Bronchial epithelial cell (primary cell): ENCODE measurements at regions not wholly inside any gene's neighbourhood (a gene's known extent, or its start where the extent isn't known, plus 50 kb on each side); places are given as distances from the start of the nearest gene placed in this dataset.

Experiments used
- DNase-seq: peaks from one replicate; pipeline ENCODE4 v3.0.0-alpha.2; 2010; ENCODE audit warnings: low read depth
- FAIRE-seq: peaks from 2 replicates; lab custom pipeline; 2011; peaks lifted over from hg19 to GRCh38; lab: Jason Lieb, UNC
- H3K27me3 ChIP-seq: 2 replicates; pipeline ENCODE4 v1.5.1; 2011; ENCODE audit warnings: low read length; ENCODE audit not compliant: control insufficient read depth, insufficient read depth
- H3K36me3 ChIP-seq: 2 replicates; pipeline ENCODE4 v1.5.1; 2011; ENCODE audit warnings: low read length; ENCODE audit not compliant: control insufficient read depth, insufficient read depth
- H3K4me3 ChIP-seq: 2 replicates; pipeline ENCODE4 v1.5.1; 2011; ENCODE audit warnings: mild to moderate bottlenecking, low read depth, low read length, control low read depth
- CTCF ChIP-seq: IDR thresholded peaks from 2 replicates; pipeline ENCODE4 v1.5.1; 2011; ENCODE audit warnings: mild to moderate bottlenecking, moderate library complexity, low read length, control low read depth, inconsistent platforms; ENCODE audit not compliant: insufficient read depth, severe bottlenecking

GRCh38 chr2:238518172-238518820, 91.6 kb downstream of the ASB1 start:
- no peak for DNase-seq
- H3K36me3 ChIP-seq = no peaks in the 10 kb centered on the region

DNA sequence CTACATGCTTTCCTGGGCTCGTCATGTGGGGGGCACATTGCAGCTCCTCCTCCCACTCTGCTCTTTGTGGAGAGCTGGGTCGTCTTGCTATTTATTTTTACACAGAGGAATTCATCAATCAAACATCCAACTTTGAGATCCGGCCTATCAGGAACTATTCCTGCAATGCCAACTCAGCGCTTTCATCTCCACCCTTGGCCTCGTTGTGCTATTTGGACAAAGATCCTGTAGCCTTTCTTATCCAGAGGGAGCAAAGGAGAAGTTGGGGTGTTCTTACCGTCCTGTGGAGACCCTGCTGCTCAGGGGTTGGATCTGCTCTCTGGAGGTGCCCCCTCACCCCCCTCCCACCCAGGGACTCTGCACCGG, 92.1 kb downstream of the ASB1 start:
- no peak for FAIRE-seq
- H3K4me3 ChIP-seq = no peak overlapping the region
- no peaks in the 10 kb centered on the region for H3K36me3 ChIP-seq
- no peak for TF ChIP-seq CTCF
- H3K27me3 ChIP-seq = no peaks in the 10 kb centered on the region
- no peak for DNase-seq

More at GRCh38 chr2:238518172-238518820, 91.6 kb downstream of the ASB1 start:
- TF ChIP-seq CTCF = no peak
- Histone ChIP-seq H3K27me3 (no peaks in the 10 kb centered on the region), H3K4me3 (no peak overlapping the region)
- FAIRE-seq = no peak

DNA sequence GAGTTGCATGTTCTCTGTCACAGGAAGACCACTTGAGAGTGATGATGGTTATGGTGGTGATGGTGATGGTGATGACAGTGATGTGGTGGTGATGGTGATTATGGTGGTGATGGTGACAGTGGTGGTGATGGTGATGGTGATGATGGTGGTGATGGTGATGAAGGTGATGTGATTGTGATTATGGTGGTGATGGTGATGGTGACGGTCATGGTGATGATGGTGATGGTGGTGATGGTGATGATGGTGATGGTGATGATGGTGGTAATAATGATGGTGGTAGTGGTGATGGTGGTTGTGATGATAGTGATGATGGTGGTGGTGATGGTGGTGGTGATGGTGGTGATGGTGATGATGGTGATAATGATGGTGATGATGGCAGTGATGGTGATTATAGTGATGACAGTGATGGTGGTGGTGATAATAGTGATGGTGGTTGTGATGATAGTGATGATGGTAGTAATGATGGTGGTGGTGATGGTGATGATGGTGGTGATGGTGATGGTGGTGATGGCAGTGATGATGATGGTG, 93.7 kb downstream of the ASB1 start:
- DNase-seq (no peak), FAIRE-seq (no peak)
- Histone ChIP-seq H3K27me3 (no peaks in the 10 kb centered on the region), H3K36me3 (no peaks in the 10 kb centered on the region), H3K4me3 (no peak overlapping the region)
- no peak for TF ChIP-seq CTCF

- TF ChIP-seq CTCF = no peak
- FAIRE-seq (no peak), DNase-seq (no peak)
- Histone ChIP-seq H3K4me3 (no peak overlapping the region), H3K27me3 (no peaks in the 10 kb centered on the region), H3K36me3 (no peaks in the 10 kb centered on the region)
Observed at GRCh38 chr2:238521002-238521401, 94.3 kb downstream of the ASB1 start.

DNA sequence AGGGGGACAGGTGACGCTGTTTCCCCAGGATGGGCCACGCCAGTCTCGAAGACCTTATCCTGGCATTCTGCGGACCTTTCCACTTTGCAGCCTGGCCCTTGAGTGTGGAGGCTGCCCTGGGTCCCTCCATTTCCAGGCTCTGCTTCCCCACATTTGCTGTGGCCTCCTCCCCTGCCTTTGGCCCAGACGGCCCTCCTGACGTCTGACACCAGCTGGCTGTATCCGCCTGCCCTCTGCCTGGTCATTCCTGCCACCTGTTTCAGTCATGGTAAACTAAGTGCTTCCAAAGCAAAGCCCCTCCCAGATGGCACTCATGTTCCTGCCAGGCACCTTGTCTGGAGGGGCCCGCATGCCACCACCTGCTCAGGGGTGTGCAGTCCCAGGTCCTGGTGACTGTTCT, 95.1 kb downstream of the ASB1 start:
- H3K4me3 ChIP-seq = no peak overlapping the region
- DNase-seq = no peak
- H3K27me3 ChIP-seq = no peaks in the 10 kb centered on the region
- TF ChIP-seq CTCF = no peak
- H3K36me3 ChIP-seq = no peaks in the 10 kb centered on the region
- FAIRE-seq = no peak
